ENCODE measurements at regions not wholly inside any gene's neighbourhood (a gene's known extent, or its start where the extent isn't known, plus 50 kb on each side); places are given as distances from the start of the nearest gene placed in this dataset.

- Histone ChIP-seq H3K4me3 (ENCODE audit: low read length in 2 of 2) (no peak overlapping the region), H3K27ac (ENCODE audit: low read depth in 1 of 2, low read length in 1 of 2) (no peak overlapping the region), H3K36me3 (ENCODE audit: control insufficient read depth in 2 of 2, insufficient read depth in 2 of 2, low read length in 1 of 2) (no peaks in the 10 kb centered on the region), H3K9me3 (ENCODE audit: control insufficient read depth in 2 of 2, insufficient read depth in 1 of 2, low read length in 1 of 2) (no peaks in the 10 kb centered on the region), H3K27me3 (ENCODE audit: control insufficient read depth in 2 of 2, insufficient read depth in 1 of 2, low read length in 1 of 2) (no peaks in the 10 kb centered on the region), H3K4me1 (ENCODE audit: control insufficient read depth in 2 of 2, insufficient read depth in 2 of 2, low read length in 2 of 2) (no peaks in the 10 kb centered on the region)
- WGBS = 94% methylated on average over 5 of the region's 5 CpGs
- no peak for DNase-seq (ENCODE audit: low read depth in 6 of 9, low spot score in 9 of 9)
Observed at GRCh38 chr20:37584238-37584807, 56.6 kb upstream of the BLCAP start.

GRCh38 chr20:37581246-37581645 is 53.6 kb upstream of the BLCAP start:
- no peak overlapping the region for H3K27ac ChIP-seq (ENCODE audit: low read depth in 1 of 2, low read length in 1 of 2)
- H3K4me1 ChIP-seq (ENCODE audit: control insufficient read depth in 2 of 2, insufficient read depth in 2 of 2, low read length in 2 of 2) = no peaks in the 10 kb centered on the region
- WGBS = 92% methylated on average over 9 of the region's 9 CpGs
- no peak overlapping the region for H3K4me3 ChIP-seq (ENCODE audit: low read length in 2 of 2)
- no peaks in the 10 kb centered on the region for H3K36me3 ChIP-seq (ENCODE audit: control insufficient read depth in 2 of 2, insufficient read depth in 2 of 2, low read length in 1 of 2)
- no peaks in the 10 kb centered on the region for H3K9me3 ChIP-seq (ENCODE audit: control insufficient read depth in 2 of 2, insufficient read depth in 1 of 2, low read length in 1 of 2)
- no peak for DNase-seq (ENCODE audit: low read depth in 6 of 9, low spot score in 9 of 9)
- H3K27me3 ChIP-seq (ENCODE audit: control insufficient read depth in 2 of 2, insufficient read depth in 1 of 2, low read length in 1 of 2) = no peaks in the 10 kb centered on the region

- H3K4me3 ChIP-seq (ENCODE audit: low read length in 2 of 2) = no peak overlapping the region
- H3K4me1 ChIP-seq (ENCODE audit: control insufficient read depth in 2 of 2, insufficient read depth in 2 of 2, low read length in 2 of 2) = no peaks in the 10 kb centered on the region
- no peak for DNase-seq (ENCODE audit: low read depth in 6 of 9, low spot score in 9 of 9)
- H3K27me3 ChIP-seq (ENCODE audit: control insufficient read depth in 2 of 2, insufficient read depth in 1 of 2, low read length in 1 of 2) = no peaks in the 10 kb centered on the region
- no peaks in the 10 kb centered on the region for H3K9me3 ChIP-seq (ENCODE audit: control insufficient read depth in 2 of 2, insufficient read depth in 1 of 2, low read length in 1 of 2)
- no peaks in the 10 kb centered on the region for H3K36me3 ChIP-seq (ENCODE audit: control insufficient read depth in 2 of 2, insufficient read depth in 2 of 2, low read length in 1 of 2)
- 39% methylated on average over 2 of the region's 2 CpGs for WGBS
- H3K27ac ChIP-seq (ENCODE audit: low read depth in 1 of 2, low read length in 1 of 2) = no peak overlapping the region
Observed at GRCh38 chr20:37580069-37580468, 52.4 kb upstream of the BLCAP start.

- 93% methylated on average over 7 of the region's 7 CpGs for WGBS
- H3K9me3 ChIP-seq (ENCODE audit: control insufficient read depth in 2 of 2, insufficient read depth in 1 of 2, low read length in 1 of 2) = no peaks in the 10 kb centered on the region
- H3K27ac ChIP-seq (ENCODE audit: low read depth in 1 of 2, low read length in 1 of 2) = no peak overlapping the region
- H3K36me3 ChIP-seq (ENCODE audit: control insufficient read depth in 2 of 2, insufficient read depth in 2 of 2, low read length in 1 of 2) = no peaks in the 10 kb centered on the region
- no peak for DNase-seq (ENCODE audit: low read depth in 6 of 9, low spot score in 9 of 9)
- no peak overlapping the region for H3K4me3 ChIP-seq (ENCODE audit: low read length in 2 of 2)
- H3K27me3 ChIP-seq (ENCODE audit: control insufficient read depth in 2 of 2, insufficient read depth in 1 of 2, low read length in 1 of 2) = no peaks in the 10 kb centered on the region
- H3K4me1 ChIP-seq (ENCODE audit: control insufficient read depth in 2 of 2, insufficient read depth in 2 of 2, low read length in 2 of 2) = no peaks in the 10 kb centered on the region
Observed at GRCh38 chr20:37579106-37579505, 51.4 kb upstream of the BLCAP start.

GRCh38 chr20:37577981-37578380 is 50.3 kb upstream of the BLCAP start:
- WGBS = 81% methylated on average over 6 of the region's 6 CpGs
- Histone ChIP-seq H3K4me1 (ENCODE audit: control insufficient read depth in 2 of 2, insufficient read depth in 2 of 2, low read length in 2 of 2) (no peaks in the 10 kb centered on the region), H3K36me3 (ENCODE audit: control insufficient read depth in 2 of 2, insufficient read depth in 2 of 2, low read length in 1 of 2) (no peaks in the 10 kb centered on the region), H3K9me3 (ENCODE audit: control insufficient read depth in 2 of 2, insufficient read depth in 1 of 2, low read length in 1 of 2) (no peaks in the 10 kb centered on the region), H3K27me3 (ENCODE audit: control insufficient read depth in 2 of 2, insufficient read depth in 1 of 2, low read length in 1 of 2) (no peaks in the 10 kb centered on the region), H3K4me3 (ENCODE audit: low read length in 2 of 2) (no peak overlapping the region), H3K27ac (ENCODE audit: low read depth in 1 of 2, low read length in 1 of 2) (no peak overlapping the region)
- DNase-seq (ENCODE audit: low read depth in 6 of 9, low spot score in 9 of 9) = no peak

Data from thymus (tissue), 11 donors.